Muscle of back (tissue), 3 donors: ENCODE measurements at regions not wholly inside any gene's neighbourhood (a gene's known extent, or its start where the extent isn't known, plus 50 kb on each side); places are given as distances from the start of the nearest gene placed in this dataset.

Experiments used
- DNase-seq, 3 donors: peaks; one replicate each; pipeline versions ENCODE4 v3.0.0 to v3.0.0-alpha.2; 2013

- DNase-seq = no peak
Observed at GRCh38 chr10:60467202-60467546, 77.5 kb upstream of the ANK3 start.

DNA sequence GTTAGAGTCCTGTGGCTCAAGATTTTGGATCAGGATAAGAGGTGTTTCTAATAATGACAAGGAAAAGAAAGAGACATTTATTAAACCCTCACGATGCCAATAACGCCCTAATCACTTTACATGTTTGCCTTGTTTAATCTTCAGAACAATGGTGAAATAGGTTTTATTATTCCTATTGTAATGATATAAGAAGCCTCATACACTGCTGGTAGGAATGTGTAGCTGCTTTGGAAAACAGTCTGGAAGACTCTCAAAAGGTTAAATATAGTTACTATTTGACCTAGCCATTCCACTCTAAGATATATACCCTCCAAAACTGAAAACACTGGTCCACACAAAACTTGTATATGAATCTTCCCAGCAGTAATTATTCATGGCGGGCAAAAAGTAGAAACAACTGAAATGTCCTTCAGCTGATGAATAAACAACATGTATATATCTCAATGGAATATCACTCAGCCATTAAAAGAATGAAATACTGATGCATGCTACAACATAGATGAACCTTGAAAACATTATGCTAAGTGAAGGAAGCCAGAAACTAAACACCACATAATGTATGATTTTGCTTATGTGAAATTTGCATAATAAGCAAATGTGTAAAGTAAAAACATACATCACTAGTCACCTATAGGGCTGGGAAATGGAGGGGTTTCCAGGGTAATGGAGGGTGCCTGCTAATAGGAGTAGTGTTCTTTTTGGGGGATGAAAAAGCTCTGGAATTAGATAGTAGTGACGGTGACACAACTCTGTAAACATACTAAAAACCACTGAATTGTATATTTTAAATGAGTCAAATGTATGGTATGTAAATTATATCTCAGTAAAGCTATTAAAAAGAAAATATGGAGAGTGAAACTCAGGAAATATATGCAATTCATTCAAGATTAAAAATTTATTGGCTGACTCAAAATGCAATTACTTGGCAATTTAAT lies 76.9 kb upstream of the ANK3 start:
- DNase-seq = peak in 1 of 3 donors; percentile 41

- DNase-seq = no peak
Observed at GRCh38 chr10:60465801-60466200, 76.1 kb upstream of the ANK3 start.

DNA sequence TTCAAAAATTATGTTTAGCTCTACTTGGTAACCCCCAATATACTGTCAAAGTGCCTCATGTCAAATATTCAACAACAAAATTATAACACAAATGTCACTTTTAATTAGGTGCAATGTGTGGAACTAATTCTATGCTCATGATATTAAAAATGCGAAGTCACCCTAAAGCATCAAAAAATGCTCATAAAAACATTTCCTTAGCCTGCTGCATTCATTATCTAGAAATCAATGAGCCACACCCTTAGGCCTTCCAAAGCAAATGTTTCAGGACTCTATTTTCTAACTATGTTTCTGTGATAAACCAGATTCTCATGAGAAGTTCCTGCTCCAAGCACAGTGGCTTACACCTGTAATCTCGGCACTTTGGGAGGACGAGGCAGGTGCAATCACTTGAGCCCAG lies 75.0 kb upstream of the ANK3 start:
- DNase-seq = no peak

- peak in 1 of 3 donors; percentile 48 for DNase-seq
Observed at GRCh38 chr10:60463746-60464145, 74.1 kb upstream of the ANK3 start.

- no peak for DNase-seq
Observed at GRCh38 chr10:60461688-60462087, 72.0 kb upstream of the ANK3 start.

DNA sequence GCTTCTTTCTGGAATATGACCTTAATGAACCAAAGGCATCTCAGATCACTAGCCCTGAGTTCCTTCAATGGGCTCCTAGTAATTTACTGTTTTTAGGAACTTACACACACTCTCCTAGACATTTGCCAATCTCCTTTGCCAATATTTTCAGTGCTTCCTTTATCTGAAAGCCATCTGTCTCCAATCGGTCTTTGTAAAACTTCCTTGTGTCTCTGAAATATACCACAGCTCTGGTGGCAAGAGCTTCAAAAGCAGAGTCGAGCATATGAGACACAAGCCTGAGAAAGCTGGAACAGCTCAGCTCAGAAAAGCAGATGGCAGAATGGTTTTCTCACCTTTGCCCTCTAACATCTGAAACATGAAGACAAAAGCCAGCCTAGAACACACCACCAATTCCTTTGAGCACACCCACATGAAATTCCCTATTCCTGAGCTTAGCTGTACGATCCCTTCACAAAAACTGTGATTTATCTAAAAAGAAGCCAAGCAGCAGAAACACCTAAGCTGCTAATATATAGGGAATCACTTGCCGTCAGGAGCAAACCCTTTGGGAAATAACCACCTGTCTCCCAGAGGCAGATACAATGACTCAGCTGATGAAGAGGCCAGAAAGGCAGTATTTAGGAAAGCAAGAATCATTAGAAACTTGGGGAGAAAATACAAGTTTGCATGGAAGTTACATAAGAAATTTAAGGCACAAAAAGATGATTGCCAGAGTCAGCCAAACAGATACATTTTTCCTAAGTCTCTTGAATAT lies 70.2 kb upstream of the ANK3 start:
- DNase-seq = no peak

DNA sequence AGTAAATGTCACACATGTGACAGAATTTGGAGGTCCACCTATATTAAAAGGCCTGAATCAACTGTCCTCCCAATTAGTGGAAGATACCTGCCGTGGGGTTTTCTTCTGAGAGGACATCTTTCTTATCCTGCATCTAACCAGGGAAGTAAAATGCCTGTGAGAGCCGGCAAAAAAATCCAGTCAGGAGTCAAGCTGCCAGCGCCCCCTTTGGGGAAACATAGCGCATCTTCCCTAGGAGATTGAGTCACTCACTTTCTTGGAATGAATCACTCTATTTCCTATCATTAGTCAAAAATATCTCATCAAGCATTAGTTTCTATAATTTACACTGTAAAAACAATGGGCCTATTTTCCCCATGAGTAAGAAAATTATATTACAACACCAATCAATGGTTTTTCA lies 66.4 kb upstream of the ANK3 start:
- no peak for DNase-seq

DNA sequence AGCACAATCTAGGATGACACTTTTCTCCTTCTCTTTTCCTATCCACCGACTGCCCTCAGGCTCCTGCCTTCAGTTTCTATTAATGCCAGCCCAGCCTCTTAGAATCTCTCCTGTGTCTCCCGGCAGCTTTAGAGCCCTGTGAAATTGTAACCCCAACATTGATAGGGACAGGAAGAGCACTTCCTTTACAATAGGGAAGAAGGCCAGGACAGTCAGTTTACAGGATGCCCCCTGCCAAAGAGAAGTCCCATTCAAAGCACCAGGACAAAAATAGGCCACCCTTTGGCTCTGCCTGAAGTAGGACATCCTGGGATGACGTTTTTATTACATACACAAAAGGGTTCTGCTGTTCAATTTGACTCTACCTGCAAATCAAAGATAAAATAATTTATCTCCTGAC lies 64.7 kb upstream of the ANK3 start:
- DNase-seq = no peak

DNA sequence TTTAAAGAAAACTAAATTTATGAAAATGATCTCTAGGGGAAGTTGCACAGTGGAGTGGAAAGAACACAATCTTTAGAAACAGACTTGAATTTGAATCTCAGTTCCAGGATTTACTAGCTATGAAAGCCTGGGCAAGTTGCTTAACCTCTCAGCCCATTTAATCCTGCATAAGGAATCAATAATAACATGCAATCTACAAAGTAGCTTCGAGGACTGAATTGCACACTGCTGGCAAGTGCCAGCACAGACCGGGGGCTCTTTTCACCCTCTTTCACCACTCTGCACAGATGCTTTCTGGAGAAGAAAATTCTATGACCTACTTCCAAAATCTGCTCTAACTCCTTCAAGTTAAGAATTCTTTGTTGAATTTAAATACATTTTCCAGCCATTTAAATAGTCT lies 63.4 kb upstream of the ANK3 start:
- DNase-seq = no peak

- no peak for DNase-seq
Observed at GRCh38 chr10:60450291-60450690, 60.6 kb upstream of the ANK3 start.

DNA sequence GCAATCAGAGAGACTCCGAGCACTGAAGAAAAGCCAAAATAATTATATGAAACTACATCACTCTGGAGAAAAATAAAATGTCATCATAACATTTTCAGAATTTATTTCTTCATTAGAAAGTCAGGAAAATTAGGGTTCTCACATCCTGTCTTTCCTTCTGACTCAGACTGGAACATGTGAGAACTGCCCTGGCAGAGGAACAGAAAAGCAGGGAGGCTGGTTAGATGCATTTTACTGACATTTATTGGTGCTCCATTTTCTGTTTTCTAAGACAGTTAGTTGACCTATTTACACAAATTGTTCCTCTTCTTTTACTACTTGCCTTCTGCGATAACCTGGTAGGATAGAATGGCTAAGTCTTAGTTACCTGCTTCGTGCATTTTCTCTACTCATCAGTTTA lies 58.6 kb upstream of the ANK3 start:
- DNase-seq = no peak

DNA sequence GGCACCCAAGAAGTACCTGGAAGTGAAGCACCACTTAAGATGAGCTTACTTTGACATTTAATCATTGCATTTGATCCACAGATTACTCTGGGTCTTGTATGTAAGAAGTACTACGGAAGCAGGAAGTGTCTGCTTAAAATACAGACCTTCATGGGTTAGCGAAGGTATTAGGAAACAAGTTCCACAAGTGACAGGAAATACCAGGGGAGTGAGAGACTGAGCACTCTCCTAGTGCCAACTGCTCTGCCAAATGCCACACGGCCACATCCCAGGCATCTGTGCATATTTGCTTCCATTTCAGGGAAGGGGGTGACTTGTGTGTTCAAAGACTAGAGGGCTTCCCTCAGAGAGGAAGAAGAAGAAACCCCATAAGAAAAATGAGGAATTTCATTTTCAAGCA lies 57.2 kb upstream of the ANK3 start:
- no peak for DNase-seq

GRCh38 chr10:60446070-60446833 lies 56.6 kb upstream of the ANK3 start:
- no peak for DNase-seq

- DNase-seq = no peak
Observed at GRCh38 chr10:60444494-60445064, 54.9 kb upstream of the ANK3 start.

DNA sequence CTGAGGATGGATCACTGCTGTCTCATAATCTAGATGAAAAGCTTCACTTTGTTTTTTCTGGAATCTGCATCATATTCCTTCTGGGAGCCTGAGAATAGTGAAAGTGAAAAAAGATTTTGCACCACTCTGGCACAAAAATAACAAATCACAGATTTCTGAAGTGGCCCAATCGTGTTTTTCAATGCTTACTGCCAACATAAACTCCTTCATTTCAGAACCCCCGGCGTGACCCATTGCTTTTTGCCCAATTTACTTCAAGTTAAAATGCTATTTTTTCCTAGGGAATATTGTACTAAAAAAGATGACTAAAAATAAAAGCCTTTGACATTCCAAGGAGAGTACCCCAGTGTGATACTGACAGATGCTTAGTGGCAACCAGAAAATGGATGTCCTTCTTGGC lies 53.7 kb upstream of the ANK3 start:
- no peak for DNase-seq

- DNase-seq = no peak
Observed at GRCh38 chr10:60441515-60441914, 51.8 kb upstream of the ANK3 start.

GRCh38 chr10:60439641-60440040 lies 50.0 kb upstream of the ANK3 start:
- DNase-seq = no peak
